DOHH2 (cell line): ENCODE measurements at regions not wholly inside any gene's neighbourhood (a gene's known extent, or its start where the extent isn't known, plus 50 kb on each side); places are given as distances from the start of the nearest gene placed in this dataset.
"Not testable (repeated sequence)": the region's sequence is repeated elsewhere in the genome, so short reads cannot be mapped to it uniquely, and the experiment has no call there.

Experiments used
- H3F3A ChIP-seq: fragments of 200-600 bp; sonication (generic), shearing (Covaris generic); 2 replicates; pipeline ENCODE4 v1.6.0; 2016; ENCODE audit warnings: antibody characterized with exemption, mild to moderate bottlenecking; ENCODE audit not compliant: control insufficient read depth, insufficient read depth
- H3K27ac ChIP-seq: fragments of 200-600 bp; sonication (generic); 2 replicates; pipeline ENCODE4 v1.5.1; 2014; ENCODE audit warnings: low read depth, mild to moderate bottlenecking, low read length, moderate library complexity
- H3K27me3 ChIP-seq: fragments of 200-600 bp; sonication (generic); 2 replicates; pipeline ENCODE4 v1.6.1; 2014; ENCODE audit warnings: mild to moderate bottlenecking, low read length, mixed read lengths; ENCODE audit not compliant: control insufficient read depth
- H3K36me3 ChIP-seq: fragments of 200-600 bp; sonication (generic); 2 replicates; pipeline ENCODE4 v1.6.1; 2014; ENCODE audit warnings: mild to moderate bottlenecking, low read length, moderate library complexity, mixed read lengths; ENCODE audit not compliant: control insufficient read depth
- H3K4me1 ChIP-seq: fragments of 200-600 bp; sonication (generic); 2 replicates; pipeline ENCODE4 v1.6.1; 2014; ENCODE audit warnings: mild to moderate bottlenecking, low read length, mixed read lengths; ENCODE audit not compliant: control insufficient read depth
- H3K4me2 ChIP-seq: fragments of 200-600 bp; sonication (generic); 2 replicates; pipeline ENCODE4 v1.6.0; 2014; ENCODE audit warnings: mild to moderate bottlenecking, low read length, moderate library complexity
- H3K4me3 ChIP-seq: fragments of 200-600 bp; sonication (generic); 2 replicates; pipeline ENCODE4 v1.5.1; 2014; ENCODE audit warnings: mild to moderate bottlenecking, low read length, mixed read lengths
- H3K79me2 ChIP-seq: fragments of 200-600 bp; sonication (generic); 2 replicates; pipeline ENCODE4 v1.6.1; 2014; ENCODE audit warnings: mild to moderate bottlenecking, low read length, mixed read lengths; ENCODE audit not compliant: control insufficient read depth
- H3K9me2 ChIP-seq: fragments of 200-600 bp; sonication (generic); replicated peaks from 2 replicates; pipeline ENCODE4 v1.6.1; 2014; ENCODE audit warnings: mild to moderate bottlenecking, low read length, mixed read lengths; ENCODE audit not compliant: control insufficient read depth
- H3K9me3 ChIP-seq: fragments of 200-600 bp; sonication (generic); 2 replicates; pipeline ENCODE4 v1.6.1; 2014; ENCODE audit warnings: antibody characterized with exemption, low read length, mixed read lengths; ENCODE audit not compliant: control insufficient read depth, insufficient read depth
- H4K20me1 ChIP-seq: fragments of 200-600 bp; sonication (generic); 2 replicates; pipeline ENCODE4 v1.6.0; 2014; ENCODE audit warnings: low read depth, mild to moderate bottlenecking, antibody characterized with exemption, low read length, moderate library complexity; ENCODE audit not compliant: control insufficient read depth, insufficient read depth

DNA sequence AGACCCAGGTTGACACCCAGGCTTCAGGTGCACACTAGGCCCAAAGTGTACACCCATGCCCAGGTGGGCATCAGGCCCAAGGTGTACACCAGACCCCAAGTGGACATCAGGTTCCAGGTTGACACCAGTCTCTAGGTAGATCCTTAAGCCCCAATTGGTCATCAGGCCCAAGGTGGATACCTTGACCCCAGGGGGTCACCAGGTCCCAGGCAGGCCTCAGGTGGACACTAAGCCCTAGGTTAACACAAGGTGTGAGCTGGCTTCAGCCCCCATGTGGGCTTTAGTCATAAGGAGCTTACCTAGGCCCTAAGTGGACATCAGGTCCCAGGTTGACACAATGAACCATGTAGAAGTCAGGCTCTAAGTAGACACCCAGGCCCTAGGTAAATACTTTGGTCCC lies 200.1 kb downstream of the POTEG start:
- H3K4me3 ChIP-seq, H3K79me2 ChIP-seq, H3K27me3 ChIP-seq, H3K9me2 ChIP-seq, H3K27ac ChIP-seq, H3K36me3 ChIP-seq, H3K9me3 ChIP-seq, H3K4me1 ChIP-seq, H3K4me2 ChIP-seq, H3F3A ChIP-seq, H4K20me1 ChIP-seq: not testable (repeated sequence)

DNA sequence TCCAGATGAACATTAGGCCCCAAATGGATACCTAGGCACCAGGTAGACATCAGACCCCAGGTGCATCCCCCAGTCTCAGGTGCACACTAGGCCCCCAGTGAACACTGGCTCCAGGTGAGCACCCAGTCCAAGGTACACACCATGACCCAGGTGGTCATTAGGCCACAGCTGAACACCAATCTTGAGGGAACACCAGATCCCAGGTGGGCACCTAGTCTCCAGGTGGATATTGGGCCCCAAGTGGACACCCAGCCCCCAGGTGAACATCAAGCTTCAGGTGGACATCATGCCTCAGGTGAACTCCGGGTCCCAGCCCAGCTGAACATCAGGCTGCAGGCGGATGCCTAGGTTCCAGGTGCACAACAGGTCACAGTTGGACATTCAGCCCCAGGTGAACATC lies 196.5 kb downstream of the POTEG start:
- not testable (repeated sequence) for H3K4me1 ChIP-seq, H4K20me1 ChIP-seq, H3K4me2 ChIP-seq, H3K9me3 ChIP-seq, H3K4me3 ChIP-seq, H3K27ac ChIP-seq, H3K36me3 ChIP-seq, H3F3A ChIP-seq, H3K79me2 ChIP-seq, H3K27me3 ChIP-seq, H3K9me2 ChIP-seq

DNA sequence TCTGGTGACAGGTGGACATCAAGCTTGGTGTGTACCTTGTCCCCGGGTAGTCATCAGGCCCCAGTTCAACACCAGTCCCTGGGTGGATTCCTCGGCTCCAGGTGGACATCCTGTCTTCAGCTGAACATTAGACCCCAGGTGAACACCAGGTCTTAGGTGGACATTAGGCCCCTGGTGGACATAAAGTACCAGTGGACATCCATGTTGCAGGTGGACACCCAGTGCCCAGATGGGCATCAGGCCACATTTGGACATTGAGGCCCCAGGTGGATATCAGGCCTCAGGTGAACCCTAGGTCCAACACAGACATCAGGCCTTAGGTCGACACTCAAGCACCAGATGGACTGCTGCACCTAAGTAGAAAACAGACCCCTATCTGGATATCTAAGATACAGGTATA lies 195.6 kb downstream of the POTEG start:
- not testable (repeated sequence) for H3K9me2 ChIP-seq, H3F3A ChIP-seq, H3K4me3 ChIP-seq, H3K9me3 ChIP-seq, H3K27ac ChIP-seq, H3K27me3 ChIP-seq, H3K4me2 ChIP-seq, H3K79me2 ChIP-seq, H3K36me3 ChIP-seq, H3K4me1 ChIP-seq, H4K20me1 ChIP-seq

DNA sequence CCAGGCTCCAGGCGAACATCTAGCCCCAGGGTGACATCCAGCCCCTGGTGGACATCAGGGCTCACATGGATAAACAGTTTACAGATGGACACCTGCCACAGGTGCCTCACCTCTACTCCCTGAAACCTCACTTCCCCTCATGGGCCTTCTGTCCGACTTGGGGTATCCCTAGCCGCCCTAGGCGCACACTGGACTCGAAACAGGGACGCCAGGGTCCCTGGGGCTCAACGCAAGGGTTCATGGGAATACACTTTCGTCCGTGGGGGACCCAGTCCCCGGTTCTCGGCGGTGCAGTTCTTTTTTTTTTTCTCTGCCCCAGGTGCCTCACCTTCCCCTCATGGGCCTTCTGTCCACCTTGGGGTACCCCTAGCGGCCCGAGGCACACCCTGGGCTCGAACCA lies 194.2 kb downstream of the POTEG start:
- not testable (repeated sequence) for H3K9me3 ChIP-seq, H3K4me1 ChIP-seq, H3K9me2 ChIP-seq, H3K79me2 ChIP-seq, H3K4me3 ChIP-seq, H3K36me3 ChIP-seq, H3K4me2 ChIP-seq, H3K27ac ChIP-seq, H3K27me3 ChIP-seq, H4K20me1 ChIP-seq, H3F3A ChIP-seq

DNA sequence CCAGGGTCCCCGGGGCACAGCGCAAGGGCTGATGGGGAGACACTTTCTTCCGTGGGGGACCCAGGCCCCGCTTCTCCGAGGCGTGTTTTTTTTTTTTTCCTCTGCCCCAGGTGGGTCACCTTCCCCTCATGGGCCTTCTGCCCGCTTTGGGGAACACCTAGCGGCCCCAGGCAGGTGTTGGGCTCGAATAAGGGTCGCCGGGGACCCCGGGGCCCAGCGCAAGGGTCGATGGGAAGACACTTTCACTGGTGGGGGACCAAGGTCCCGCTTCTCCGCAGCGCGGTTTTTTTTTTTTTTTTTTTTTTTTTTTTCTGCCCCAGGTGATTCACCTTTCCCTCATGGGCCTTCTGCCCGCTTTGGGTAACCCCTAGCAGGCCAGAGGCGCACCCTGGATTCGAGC lies 193.8 kb downstream of the POTEG start:
- H3K4me2 ChIP-seq, H3K27ac ChIP-seq, H3K9me2 ChIP-seq, H3K4me1 ChIP-seq, H4K20me1 ChIP-seq, H3K4me3 ChIP-seq, H3K36me3 ChIP-seq, H3K79me2 ChIP-seq, H3F3A ChIP-seq, H3K27me3 ChIP-seq, H3K9me3 ChIP-seq: not testable (repeated sequence)

DNA sequence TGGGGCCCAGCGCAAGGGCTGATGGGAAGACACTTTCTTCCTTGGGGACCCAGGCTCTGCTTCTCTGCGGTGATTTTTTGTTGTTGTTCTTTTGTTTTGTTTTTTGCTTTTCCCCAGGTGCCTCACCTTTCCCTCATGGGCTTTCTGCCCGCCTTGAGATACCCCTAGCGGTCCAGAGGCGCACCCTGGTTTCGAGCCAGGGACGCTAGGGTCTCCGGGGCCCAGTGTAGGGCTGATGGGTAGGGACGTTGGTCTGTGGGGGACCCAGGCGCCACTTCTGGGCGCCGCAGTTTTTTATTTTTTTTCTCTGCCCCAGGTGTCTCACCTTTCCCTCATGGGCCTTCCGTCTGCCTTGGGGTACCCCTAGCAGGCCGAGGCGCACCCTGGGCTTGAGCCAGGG lies 192.7 kb downstream of the POTEG start:
- not testable (repeated sequence) for H3F3A ChIP-seq, H3K9me2 ChIP-seq, H3K36me3 ChIP-seq, H3K79me2 ChIP-seq, H3K4me1 ChIP-seq, H3K27ac ChIP-seq, H3K4me3 ChIP-seq, H3K9me3 ChIP-seq, H3K4me2 ChIP-seq, H4K20me1 ChIP-seq, H3K27me3 ChIP-seq

DNA sequence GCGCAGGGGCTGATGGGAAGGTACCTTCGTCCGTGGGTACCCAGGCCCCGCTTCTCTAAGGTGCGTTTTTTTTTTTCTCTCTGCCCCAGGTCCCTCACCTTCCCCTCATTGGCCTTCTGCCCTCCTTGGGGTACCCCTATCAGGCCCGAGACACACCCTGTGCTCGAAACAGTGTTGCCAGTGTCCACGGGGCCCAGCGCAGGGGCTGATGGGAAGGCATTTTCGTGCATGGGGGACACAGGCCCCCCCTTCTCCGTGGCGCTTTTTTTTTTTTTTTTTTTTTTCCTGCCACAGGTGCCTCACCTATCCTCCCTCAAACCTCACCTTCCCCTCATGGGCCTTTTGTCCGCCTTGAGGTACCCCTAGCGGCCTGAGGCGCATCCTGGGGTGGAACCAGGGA lies 191.6 kb downstream of the POTEG start:
- not testable (repeated sequence) for H3K27me3 ChIP-seq, H3K79me2 ChIP-seq, H3K36me3 ChIP-seq, H3K4me3 ChIP-seq, H3K9me2 ChIP-seq, H3F3A ChIP-seq, H3K27ac ChIP-seq, H4K20me1 ChIP-seq, H3K9me3 ChIP-seq, H3K4me2 ChIP-seq, H3K4me1 ChIP-seq

DNA sequence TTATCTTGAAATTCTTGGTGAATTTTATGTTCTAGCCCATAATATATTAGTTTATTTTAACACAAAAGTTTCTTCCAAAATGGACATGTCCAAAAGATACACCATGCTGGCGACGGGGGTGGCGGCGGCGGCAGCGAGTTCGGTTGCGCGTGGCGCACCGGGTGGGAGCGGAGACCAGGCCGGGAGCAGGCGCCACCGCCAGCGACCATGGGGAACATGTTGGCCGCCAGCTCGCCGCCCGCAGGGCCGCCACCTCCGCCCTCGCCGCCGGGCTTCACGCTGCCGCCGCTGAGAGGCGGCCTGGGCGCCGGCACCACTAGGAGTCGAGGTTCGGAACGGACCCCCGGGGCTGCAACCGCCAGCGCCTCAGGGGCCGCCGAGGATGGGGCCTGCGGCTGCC lies 167.2 kb downstream of the POTEG start:
- not testable (repeated sequence) for H3K4me2 ChIP-seq

DNA sequence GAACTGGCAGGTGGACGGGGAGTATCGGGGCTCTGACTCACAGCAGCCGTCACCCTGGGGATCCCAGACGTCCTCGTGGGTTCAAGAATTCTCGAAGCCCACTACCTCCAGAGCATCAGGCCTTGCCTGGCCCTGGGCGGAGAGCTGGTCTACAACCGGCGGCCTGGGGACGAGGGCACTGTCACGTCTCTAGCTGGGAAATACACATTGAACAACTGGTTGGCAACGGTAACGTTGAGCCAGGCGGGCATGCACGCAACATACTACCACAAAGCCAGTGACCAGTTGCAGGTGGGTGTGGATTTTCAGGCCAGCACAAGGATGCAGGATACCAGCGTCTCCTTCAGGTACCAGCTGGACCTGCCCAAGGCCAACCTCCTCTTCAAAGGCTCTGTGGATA lies 166.5 kb downstream of the POTEG start:
- H3K4me3 ChIP-seq, H3K27ac ChIP-seq, H3K9me3 ChIP-seq, H3K4me2 ChIP-seq, H3K36me3 ChIP-seq, H3K79me2 ChIP-seq, H3F3A ChIP-seq, H3K9me2 ChIP-seq, H3K4me1 ChIP-seq, H3K27me3 ChIP-seq, H4K20me1 ChIP-seq: not testable (repeated sequence)

More for the DNA sequence above, 167.2 kb downstream of the POTEG start:
- H3K36me3 ChIP-seq, H4K20me1 ChIP-seq, H3K9me3 ChIP-seq, H3K79me2 ChIP-seq, H3K27ac ChIP-seq, H3K9me2 ChIP-seq, H3F3A ChIP-seq, H3K27me3 ChIP-seq, H3K4me3 ChIP-seq, H3K4me1 ChIP-seq: not testable (repeated sequence)
